NAMALWA (cell line): ENCODE measurements at regions not wholly inside any gene's neighbourhood (a gene's known extent, or its start where the extent isn't known, plus 50 kb on each side); places are given as distances from the start of the nearest gene placed in this dataset.
"Not testable (repeated sequence)": the region's sequence is repeated elsewhere in the genome, so short reads cannot be mapped to it uniquely, and the experiment has no call there.

Experiments
- DNase-seq: peaks from one replicate; pipeline ENCODE4 v3.0.0-alpha.2; 2015; ENCODE audit warnings: low spot score

GRCh38 chr12:34431509-34431908 lies 409.2 kb downstream of the ALG10 start:
- not testable (repeated sequence) for DNase-seq
